Fibroblast of skin of back (primary cell): ENCODE measurements at regions not wholly inside any gene's neighbourhood (a gene's known extent, or its start where the extent isn't known, plus 50 kb on each side); places are given as distances from the start of the nearest gene placed in this dataset.
A peak's percentile ranks its signal among the peaks of the same experiment; 100 is the strongest.
"Not testable (repeated sequence)": the region's sequence is repeated elsewhere in the genome, so short reads cannot be mapped to it uniquely, and the experiment has no call there.

Source experiments
- DNase-seq: peaks from one replicate; pipeline ENCODE4 v3.0.0-alpha.2; 2013

DNA sequence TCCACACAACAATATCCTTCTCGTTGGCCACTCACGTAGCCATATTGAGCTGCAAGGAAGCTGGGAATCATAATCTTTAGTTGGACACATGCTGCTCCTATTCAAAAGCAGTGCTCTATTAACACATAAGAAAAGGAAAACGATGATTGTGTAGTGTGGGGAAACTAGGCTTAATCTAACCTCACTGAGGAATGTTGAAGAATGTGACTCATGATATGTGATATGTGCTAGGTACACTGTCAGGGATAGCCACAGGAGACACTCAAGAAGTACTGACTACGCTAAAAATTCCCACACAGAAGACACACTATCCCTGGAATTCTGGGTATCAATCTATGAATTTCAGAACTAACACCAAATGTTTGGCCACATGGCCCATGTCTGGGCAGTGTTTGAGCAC, 328.1 kb upstream of the KLHL29 start:
- not testable (repeated sequence) for DNase-seq

DNA sequence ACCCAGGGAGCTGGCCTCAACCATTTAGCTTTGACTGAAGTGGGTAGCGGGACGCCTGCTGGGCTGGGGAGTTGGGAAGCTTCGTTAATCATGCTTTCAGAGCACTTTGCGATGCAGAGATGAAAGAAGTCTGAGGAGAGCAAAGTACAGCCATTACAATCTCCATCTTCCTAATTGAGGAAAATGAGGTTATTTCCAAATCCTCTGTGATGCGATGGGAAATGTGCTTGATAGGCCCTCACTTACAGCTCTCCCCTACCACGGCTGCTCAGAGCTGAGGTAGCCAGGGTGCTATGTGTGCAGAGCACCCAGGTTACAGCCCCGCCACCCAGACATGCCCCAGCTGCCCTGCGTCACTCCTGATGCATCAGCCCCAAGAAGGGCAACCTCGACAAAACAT, 326.5 kb upstream of the KLHL29 start:
- DNase-seq = no peak

DNA sequence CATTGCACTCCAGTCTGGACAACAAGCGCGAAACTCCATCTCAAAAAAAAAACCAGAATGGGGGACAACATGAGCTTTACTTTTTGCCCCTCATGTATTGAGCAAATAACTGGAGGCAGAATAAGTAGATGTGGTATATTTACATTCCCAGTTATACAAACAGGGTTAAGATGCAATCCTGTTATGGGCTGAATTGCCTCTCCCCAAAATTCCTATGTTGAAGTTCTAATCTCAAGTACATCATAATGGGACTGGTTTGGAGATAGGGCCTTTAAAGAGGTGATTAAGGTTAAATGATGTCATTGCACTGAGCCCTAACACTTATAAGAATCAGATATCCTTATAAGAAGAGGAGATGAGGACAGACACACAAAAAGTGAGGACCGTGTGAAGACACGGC, 319.8 kb upstream of the KLHL29 start:
- DNase-seq = no peak

DNA sequence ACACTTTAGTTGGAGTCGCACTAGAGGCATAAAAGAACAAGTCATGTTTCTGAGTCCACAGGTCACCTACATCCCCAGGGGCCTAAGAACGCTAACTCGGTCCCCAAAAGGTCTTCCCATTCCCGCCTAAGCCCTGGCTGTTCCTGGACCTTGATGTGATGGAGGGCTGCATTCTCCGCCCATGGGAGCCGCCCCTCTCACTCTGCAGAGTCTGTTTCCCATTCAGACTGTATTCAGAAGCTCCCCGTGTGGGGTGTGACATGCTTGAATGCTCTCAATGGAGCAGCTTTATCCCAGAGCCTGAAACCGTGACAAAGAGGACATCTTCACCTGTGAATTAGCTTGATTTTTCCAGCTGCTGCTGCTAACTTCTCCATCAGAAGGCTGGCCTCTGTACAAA, 319.0 kb upstream of the KLHL29 start:
- DNase-seq = no peak

DNA sequence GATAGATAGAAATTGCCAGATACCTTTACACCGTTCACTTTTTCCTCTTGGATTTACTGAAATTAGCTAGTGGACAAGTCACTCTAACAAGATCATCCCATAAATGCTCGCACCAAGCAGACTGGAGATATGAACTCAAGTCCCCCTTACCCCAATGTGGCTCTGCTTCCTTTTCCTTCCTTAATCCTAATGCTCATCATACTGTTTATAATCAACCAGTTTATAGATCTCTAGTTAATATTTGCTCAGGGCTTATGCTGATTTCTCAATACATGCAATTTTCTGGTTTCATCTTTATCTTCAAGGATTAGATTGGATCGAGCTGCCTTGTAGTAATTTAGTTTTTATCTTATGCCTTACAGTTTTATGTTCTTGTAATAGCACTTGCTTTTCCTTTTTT, 318.3 kb upstream of the KLHL29 start:
- DNase-seq = no peak

DNA sequence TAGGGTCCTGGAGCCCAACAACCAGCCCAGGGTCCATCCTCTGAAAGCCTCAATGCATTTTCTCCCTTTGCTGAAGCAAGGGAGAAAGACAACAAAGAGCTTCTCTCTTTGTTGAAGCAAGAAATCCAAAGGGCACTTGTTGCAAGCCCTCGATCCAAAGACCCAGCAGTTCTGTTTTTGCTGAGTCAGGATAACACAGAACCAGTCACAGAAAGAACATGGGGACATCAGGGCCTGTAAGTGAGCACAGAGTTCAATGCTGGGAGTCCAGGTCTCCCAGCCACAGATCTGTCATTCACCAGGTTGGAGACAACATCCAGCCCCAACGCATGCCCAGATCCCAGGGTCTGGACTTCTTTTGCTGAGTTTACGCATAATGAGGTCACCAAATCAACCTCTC, 315.8 kb upstream of the KLHL29 start:
- DNase-seq = no peak

DNA sequence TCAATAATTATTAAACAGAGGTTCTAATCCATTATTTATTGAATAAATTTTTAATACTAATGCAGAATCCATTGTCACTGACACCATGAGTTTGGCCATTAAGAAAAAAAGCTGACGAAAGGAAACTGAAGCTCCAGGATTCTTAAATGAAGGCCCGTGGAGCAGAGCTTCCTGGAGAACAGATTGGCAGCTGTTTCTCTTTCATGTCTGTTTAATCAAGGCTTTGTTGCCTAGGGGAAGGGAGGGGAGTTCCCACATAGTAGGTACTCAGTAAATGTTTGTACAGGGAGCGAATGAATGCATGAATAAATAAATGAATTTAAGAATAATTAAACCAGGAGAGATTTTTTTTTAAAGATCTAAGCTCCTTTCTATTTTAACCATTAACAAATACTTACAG, 315.1 kb upstream of the KLHL29 start:
- DNase-seq = no peak

DNA sequence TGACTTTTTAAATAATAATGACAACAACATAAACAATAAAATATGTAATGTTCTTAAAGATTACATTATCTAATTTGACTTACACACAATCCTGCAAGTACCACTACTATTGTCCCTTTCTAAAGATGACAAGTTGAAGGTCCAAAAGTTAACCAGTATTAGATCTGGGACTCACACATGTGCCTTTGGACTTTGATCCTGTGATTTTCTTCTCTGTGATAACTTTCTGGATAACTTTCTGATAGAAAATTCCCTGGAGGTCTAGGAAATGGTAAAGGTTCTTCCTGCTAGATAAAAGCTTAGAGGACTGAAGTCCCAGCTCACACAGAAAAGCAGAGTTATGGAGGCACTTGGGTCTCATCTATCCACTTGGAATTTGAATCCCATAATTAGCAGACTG, 311.9 kb upstream of the KLHL29 start:
- no peak for DNase-seq

DNA sequence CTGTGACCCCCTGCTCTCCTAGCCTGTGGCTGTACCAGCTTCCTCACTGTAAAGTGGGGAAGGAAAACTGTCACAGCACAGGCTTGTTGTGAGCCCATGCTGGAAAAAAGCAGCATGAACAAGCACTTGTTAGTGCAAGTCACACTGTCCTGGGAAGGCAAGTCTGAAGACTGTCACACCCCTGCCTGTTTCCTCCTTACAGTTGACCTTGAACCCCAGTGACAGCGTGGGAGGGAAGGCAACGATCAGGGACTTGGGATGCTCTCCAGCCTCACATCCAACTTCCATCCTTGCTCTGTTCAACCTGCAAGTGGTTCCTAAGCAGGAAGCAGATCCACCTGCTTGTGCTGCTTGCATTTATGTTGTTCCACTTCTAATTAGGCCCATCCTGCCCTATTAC, 311.3 kb upstream of the KLHL29 start:
- DNase-seq = no peak

DNA sequence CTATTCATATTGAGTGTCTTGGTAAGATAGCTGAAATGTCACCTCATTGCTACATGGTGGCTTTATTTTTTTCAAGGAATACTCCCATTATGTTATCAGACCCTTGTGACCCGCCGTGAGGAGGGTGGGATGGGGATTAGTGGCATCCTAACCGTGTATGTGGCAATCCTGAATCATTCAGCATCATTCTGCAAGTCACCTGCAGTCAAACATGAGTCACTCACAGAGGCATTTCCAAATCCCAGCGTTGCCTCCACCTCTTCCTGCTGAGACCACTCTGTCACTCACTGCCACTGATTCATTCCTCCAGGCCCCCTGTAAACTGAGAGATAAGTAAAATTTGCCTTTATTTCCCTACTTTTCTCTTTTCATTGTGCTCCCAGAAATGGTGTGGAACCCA, 307.4 kb upstream of the KLHL29 start:
- no peak for DNase-seq

DNA sequence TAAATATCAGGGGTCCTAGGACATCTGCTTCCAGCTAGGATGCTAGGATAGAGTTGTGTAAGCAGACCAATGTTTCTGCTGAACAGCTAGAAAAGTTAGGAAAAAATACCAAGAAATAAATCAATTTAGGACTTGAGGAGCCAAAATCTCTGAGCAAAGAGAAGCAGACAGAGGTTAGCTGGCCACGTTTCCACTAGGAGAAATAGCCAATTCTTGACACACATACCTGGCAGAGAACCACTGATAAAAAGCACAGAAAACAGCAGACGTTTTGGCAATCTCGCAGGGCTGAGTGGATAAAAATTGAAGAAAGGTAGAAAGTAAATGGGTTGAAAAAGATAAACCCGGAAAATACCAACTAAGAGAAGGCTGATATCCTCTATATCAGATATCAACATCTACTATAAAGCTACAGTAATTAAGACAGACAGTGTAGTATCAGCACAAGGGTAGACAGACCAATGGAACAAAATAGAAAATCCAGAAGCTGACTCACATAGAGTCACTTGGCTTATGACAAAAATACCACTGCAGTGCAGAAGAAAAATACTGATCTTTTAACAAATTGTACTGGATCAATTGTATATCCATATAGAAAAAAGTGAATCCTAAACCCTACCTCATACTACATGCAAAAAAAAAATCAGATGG, 306.1 kb upstream of the KLHL29 start:
- no peak for DNase-seq

DNA sequence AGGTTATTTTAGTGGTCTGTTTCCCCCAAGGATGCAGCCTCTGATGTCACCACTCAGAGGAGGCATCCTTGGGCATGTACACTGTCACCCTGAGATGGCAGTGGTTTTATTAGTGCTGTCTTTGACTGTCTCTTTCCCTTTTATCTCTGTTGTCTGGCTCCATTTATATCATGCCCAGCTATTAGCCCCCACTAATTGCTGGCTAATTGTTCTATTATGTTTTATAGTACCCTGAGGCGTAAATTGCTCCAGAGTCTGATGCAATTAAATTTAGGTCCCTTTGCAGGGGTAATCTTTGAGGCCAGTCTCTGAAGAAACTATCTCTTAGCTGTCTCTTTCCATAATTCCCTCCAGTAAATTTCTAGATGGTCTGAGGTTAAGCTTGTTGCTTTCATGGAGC, 301.0 kb upstream of the KLHL29 start:
- DNase-seq = no peak

DNA sequence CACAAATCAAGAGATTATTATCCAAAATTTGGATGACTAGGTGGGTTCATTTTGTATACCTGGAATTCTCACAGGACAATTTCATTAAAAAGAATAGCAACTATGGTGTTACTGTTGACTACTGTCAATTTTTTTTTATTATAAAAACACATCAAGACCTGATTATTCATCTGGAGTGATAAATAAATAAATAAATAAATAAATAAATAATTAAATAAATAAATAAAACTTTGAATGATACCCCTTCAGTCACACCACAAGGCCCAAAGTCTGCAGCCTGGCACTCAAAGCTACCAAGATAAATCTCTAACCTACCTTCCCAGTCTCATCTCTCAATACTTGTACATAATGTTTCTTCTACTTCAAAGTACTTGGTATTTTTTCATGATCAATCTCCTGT, 294.0 kb upstream of the KLHL29 start:
- no peak for DNase-seq

DNA sequence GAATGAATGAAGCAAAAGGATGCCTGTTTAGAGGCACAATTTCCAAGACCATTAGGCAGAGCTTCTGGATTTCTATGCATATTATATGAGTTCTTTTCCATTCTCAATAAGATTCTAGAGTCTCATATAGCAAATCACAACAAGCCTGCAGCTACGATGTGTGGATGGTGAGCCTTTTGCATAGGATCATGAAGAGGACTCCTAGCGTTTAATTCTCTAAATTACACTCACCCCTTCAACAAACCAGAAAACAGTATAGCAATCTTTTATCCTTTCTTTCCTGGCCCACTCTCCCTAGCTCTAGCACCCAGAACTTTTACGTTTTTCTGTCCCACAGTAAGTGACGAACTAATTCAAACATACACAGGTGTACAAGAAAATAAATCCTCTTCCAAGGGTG, 293.1 kb upstream of the KLHL29 start:
- no peak for DNase-seq

DNA sequence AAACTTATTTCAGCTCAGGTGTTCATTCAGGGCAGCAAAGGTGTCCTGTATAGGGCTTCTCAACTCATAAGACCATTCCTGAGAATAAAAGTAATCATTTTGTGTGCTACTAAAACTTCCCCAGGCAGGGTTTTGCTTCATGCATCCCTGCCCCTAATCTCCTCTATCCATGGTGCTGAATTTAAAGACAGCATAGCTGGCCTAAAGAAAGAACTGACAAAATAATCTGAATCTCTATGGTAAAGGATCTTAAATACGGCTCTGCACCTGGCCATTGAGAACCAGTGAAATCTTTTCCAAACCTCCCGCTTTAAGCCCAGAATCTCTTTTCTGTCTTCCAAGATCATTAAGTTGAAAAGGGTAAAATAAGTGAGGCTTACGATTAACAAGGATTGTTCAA, 292.1 kb upstream of the KLHL29 start:
- peak; percentile 27 for DNase-seq

DNA sequence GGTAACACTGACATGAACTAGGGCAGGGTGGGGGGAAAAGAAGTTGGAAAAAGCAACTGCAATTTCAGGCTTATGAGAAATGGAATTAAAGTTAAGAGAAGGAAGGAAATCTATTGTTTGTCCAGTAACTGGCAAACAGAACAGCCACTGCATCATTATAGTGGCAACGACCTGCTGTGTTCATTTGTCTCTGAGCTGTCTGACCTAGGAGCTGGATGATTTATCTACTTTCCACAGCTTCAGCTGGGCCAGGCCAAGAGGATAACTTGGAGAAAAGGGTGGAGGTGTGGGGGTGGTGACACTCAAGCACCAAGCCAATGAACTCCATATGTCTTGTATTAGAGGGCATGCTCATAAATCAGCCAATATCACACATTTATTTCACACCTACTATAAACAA, 291.5 kb upstream of the KLHL29 start:
- DNase-seq = no peak

DNA sequence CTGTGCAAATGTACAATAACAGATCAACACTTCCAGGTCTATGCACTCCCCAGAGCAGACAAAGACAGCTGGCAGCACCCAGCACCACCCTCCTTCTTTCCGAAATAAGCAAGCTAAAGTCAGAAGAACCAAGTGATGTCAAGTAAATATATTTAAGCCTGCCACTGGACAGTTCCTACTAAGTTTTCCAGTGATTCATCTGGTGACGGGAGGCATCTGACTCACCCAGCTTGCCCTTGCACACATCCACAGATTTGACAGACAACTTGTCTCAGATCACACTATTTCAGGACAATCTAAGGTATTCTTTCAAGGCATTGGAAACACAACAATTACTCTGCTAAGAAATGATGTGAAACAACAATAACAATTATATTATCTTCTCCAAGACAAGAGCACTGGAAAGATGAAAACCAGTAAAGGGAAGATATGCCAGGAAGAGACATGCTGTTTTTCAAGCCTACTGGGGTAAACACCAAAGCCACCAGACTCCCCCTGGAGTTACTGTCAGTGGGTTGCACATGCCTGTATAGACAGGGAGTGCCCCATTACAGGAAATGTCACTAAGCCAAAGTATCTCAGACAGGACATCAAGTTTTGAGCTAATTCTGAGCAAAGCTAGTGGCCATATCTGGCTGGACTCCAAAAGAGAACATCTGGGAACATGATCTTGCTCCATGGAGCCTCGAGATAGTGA, 287.9 kb upstream of the KLHL29 start:
- DNase-seq = no peak

DNA sequence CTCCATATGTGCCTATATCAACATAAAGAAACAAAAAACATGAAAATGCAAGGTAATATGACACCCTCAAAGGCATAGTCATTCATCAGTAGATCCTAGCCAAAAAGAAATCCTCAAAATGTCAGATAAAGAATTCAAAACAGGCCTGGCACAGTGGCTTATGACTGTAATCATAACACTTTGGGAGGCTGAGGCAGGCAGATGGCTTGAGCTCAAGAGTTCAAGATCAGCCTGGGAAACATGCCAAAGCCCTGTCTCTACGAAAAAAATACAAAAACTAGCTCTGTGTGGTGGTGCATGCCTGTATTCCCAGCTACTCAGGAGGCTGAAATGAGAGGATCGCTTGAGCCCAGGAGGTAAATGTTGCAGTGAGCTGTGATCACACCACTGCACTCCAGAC, 284.6 kb upstream of the KLHL29 start:
- DNase-seq = no peak

DNA sequence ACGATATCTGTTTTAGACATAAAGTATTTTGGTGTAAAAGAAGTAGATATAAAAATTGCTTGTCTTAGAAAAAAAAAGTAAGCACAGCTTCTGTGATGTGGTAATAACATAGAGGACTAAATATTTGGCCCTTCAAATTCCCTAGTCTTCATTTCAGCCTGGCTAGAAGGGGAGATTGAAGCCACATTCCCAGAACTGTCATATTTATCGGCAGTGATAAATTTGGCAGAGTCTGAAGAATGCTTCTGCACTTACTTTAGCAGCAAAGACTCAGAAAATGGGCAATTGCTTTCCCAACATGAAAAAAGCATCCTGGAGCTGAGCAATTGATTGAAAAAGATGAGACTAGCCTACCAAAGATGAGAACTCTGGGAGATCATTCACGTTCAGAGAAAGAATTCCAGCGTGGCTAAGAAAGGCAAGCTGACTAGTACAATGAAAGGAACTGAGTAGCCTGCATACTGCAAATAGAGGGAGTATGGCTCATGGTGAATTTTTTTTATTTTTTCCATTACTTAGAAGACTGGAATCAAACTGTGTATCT, 278.7 kb upstream of the KLHL29 start:
- no peak for DNase-seq

DNA sequence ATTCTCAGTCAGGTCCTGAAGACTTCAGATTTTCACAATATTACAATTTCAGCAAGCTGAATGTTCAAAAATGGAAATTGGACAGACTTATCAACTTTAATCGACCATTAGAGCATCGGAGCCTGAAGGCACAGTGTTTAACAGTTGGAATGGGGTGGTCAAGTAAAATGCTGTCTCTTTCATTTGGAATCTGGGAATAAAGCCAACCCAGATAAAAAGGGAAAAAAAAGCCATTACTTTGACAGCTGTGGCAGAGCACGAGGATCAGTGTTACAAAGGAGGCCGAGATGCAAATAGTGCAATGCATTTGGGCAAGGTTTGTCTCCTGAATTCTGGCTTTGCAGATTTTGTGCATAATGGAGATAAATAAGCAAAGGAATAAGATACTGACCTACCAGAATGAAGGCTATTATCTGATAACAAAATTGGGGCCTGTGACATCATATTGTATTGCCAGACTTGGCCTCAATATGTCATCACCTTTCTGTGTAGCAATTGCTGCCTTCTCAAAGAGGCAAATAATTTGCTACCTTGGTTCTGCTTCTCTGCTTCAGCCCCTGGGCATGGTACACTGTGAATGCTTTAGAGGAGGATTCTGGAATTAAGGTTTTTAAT, 277.5 kb upstream of the KLHL29 start:
- DNase-seq = no peak

DNA sequence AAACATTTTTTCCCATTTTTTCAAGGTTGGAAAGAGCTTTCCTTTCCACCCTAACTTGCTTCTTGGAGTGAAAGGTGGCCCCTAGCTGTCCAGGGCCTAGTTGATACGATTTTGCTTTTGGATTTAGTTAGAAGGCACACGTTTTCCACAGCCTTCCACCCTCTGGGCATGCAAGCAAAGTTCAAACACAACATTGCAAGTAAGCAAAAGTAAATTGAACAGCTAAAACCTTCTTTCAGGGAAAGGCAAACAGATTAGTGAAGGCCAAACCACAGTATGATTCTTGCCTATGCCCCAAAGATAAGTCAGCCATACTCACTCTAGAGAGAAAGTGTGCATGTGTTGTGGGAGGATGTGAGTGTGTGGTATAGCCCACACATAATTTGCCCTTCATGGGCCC, 273.7 kb upstream of the KLHL29 start:
- no peak for DNase-seq

DNA sequence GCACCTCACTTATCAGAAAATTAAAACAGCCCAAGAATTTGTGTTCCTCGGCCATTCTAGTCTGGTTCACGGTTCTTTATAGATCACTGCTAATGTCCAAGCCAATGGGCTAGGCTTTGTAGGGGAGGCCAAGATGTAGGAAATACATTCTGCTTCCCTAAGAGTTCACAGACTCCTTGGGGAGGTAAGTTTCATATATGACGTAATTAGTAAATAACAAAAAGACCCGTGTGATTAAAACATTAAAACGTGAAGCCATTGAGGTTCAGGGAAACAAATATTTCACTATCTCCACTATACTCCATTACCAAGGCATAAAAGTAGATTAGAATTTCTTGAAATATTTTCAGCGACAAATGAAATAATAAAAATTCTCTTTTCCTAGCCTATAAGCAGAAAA, 272.5 kb upstream of the KLHL29 start:
- DNase-seq = no peak

DNA sequence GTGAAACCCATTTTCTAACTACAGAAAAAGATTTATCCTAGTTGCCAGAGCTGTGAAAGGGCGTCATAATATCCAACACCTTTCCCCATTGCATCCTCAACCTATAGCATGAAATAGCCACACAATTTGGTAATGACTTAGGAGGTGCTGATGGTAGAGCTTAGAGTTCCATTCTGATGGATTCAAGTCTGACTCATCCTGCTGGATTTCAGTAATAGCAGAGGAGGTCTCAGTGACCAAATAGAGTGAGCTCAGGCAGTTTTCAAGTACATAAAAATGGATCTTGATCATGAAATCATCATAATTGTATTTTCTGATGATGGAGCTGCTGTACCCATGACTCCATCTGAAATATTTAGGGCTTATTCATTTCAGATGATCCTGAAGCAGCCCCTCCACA, 270.7 kb upstream of the KLHL29 start:
- no peak for DNase-seq

DNA sequence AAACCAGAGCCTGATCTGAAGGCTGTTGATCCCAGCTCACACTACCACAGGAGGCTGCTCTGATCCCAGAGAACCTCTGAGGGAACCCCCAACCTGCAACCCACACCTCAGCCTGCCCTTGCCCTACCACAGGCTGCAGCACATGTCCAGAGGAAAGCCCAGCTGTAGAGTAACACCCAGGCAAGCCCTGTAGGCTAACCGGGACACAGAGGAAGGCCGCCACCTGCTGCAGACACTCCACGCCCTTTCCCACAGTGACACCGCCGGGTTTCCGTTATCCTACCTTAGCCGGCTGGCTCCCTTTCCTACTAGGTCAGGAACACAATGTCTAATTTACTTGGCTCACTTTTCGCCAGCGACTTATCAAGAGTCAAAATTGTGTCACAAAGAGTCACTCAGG, 266.7 kb upstream of the KLHL29 start:
- DNase-seq = no peak
